C4-2B (cell line): ENCODE measurements at regions not wholly inside any gene's neighbourhood (a gene's known extent, or its start where the extent isn't known, plus 50 kb on each side); places are given as distances from the start of the nearest gene placed in this dataset.

Source experiments
- ZFX ChIP-seq: fragments of 450-650 bp; IDR thresholded peaks from 2 replicates; pipeline ENCODE4 v1.6.1; 2017
- TF ChIP-seq, protein P1 (sequence below): fragments of 450-650 bp; conservative IDR thresholded peaks from 2 replicates; pipeline ENCODE4 v1.5.1; 2017; ENCODE audit warnings: mild to moderate bottlenecking

DNA sequence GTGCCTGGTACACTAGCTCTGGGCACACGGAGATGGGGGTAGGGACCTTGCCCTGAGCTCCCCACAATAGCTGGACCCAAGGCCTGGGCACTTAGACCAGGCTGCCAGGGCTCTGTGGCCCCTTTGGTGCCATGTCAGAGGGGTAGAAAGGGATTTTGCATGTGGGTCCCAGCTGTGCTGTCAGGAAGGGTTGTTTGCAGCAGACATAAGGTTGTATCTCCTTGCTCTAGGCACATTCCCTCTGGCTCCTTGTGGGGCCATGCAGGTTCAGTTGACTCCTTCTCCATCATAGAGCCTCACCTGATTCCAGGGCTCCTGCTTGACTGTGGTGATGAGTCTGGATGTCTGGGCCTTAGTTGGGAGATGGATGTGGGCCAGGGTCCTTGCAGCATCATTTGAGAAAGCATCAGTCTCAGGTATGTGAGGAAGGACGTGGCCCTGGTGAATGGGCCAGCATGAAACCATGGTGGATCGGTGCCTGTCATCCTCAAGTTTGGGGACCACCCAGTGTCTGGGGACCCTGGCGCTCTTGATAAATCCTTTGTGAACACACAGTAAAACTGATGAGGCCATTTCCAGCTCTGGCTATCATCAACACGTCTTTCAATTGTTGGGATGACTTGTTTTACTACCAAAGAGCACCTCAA lies 461.9 kb upstream of the HS6ST1 start:
- TF ChIP-seq, protein P1, sequence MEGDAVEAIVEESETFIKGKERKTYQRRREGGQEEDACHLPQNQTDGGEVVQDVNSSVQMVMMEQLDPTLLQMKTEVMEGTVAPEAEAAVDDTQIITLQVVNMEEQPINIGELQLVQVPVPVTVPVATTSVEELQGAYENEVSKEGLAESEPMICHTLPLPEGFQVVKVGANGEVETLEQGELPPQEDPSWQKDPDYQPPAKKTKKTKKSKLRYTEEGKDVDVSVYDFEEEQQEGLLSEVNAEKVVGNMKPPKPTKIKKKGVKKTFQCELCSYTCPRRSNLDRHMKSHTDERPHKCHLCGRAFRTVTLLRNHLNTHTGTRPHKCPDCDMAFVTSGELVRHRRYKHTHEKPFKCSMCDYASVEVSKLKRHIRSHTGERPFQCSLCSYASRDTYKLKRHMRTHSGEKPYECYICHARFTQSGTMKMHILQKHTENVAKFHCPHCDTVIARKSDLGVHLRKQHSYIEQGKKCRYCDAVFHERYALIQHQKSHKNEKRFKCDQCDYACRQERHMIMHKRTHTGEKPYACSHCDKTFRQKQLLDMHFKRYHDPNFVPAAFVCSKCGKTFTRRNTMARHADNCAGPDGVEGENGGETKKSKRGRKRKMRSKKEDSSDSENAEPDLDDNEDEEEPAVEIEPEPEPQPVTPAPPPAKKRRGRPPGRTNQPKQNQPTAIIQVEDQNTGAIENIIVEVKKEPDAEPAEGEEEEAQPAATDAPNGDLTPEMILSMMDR: no peak
- no peak for TF ChIP-seq ZFX
